ENCODE measurements at regions not wholly inside any gene's neighbourhood (a gene's known extent, or its start where the extent isn't known, plus 50 kb on each side); places are given as distances from the start of the nearest gene placed in this dataset.

DNA sequence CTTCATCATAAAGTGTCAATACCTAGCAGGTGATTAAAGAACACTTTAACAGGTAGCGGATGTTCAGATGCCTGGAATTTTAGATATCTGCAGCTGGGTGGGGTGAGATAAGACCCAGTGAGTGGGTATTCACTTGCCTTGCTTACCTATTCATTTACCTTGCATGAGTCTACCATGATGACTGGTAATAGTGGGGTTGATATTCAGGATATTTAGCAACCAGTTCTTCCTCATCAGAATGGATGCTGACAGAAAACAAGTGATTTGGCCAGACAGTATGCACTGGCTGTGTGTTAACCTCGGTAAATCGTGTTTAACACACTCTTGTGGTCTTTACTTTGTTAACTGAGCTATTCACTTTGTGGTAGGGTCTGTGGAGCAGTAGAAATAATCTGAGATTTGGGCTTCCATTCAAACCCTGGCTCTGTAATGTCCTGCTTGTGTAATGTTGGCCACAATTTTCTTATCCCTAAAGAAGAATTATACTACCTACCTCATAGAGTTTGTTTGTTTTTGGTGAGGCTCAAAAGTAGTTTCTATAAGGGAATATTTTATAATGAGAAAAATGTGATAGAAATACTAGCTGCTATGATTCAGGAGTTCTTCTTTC is 391.9 kb upstream of the TBL1XR1 start:
- Histone ChIP-seq H3K27ac (no peak overlapping the region), H3K4me1 (ENCODE audit: control insufficient read depth in 1 of 2, insufficient read depth in 1 of 2, low read depth in 1 of 2, low read length in 1 of 2) (peaks cover 22 to 31% of the 10 kb centered on the region in 2 experiments), H3K36me3 (no peaks in the 10 kb centered on the region), H3K4me3 (ENCODE audit: low read depth in 1 of 2, low read length in 1 of 2) (no peak overlapping the region), H3K9me3 (no peaks in the 10 kb centered on the region), H3K27me3 (no peaks in the 10 kb centered on the region)
- no peak for TF ChIP-seq CTCF (IDR thresholded peaks at IDR 0.05)

DNA sequence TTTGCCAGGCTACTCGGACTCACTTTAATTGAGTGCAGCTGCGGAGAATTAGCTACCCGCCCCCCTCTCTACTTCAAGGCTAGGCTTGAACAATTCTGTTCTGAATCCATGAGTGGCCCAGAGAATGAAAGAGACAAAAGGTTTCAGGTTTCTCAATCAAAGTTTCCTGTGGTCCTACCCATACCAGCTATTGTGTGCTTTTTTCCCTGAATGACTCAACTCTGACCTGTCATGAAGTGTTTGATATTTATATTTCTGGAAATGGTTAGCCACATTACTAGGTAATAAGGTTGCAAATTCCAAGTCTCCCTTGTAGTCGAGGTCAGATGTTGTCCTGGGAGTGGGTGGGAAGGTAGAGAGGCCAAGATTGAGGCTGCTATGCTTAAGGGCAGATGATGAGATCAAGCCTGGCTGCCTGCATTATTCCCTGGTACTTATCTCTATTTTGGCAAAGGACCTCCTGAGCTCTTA is 392.7 kb upstream of the TBL1XR1 start:
- peaks cover 24 to 33% of the 10 kb centered on the region in 2 experiments for H3K4me1 ChIP-seq (ENCODE audit: control insufficient read depth in 1 of 2, insufficient read depth in 1 of 2, low read depth in 1 of 2, low read length in 1 of 2)
- H3K4me3 ChIP-seq (ENCODE audit: low read depth in 1 of 2, low read length in 1 of 2), result no peak overlapping the region
- H3K27ac ChIP-seq, result no peak overlapping the region
- no peaks in the 10 kb centered on the region for H3K9me3 ChIP-seq
- no peaks in the 10 kb centered on the region for H3K36me3 ChIP-seq
- H3K27me3 ChIP-seq, result no peaks in the 10 kb centered on the region
- TF ChIP-seq CTCF (IDR thresholded peaks at IDR 0.05), result no peak

DNA sequence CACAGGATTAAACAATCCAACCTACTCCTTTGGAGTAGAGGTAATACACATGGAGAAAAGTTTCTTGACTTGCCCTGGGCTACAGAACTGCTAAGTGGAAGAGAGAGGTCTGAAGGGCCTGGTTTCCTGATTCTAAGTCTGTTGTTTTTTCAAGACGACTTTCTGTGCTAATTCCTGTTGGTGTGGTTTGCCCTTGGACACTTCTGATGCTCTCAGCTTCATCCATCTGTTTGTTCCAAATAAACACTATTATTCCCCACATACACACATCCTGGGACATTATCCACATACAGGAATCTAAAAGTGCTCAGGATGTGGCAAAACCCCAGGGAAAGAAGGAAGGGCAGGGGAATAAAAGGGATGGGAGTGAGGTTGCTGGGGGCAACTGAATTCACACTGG is 393.5 kb upstream of the TBL1XR1 start:
- Histone ChIP-seq H3K27ac (peak overlapping the region; percentile 51), H3K36me3 (no peaks in the 10 kb centered on the region), H3K9me3 (no peaks in the 10 kb centered on the region), H3K4me3 (ENCODE audit: low read depth in 1 of 2, low read length in 1 of 2) (no peak overlapping the region), H3K4me1 (ENCODE audit: control insufficient read depth in 1 of 2, insufficient read depth in 1 of 2, low read depth in 1 of 2, low read length in 1 of 2) (peaks cover 24 to 33% of the 10 kb centered on the region in 2 experiments), H3K27me3 (no peaks in the 10 kb centered on the region)
- no peak for TF ChIP-seq CTCF (IDR thresholded peaks at IDR 0.05)

- Histone ChIP-seq H3K27ac (peak overlapping the region; percentile 51), H3K4me3 (ENCODE audit: low read depth in 1 of 2, low read length in 1 of 2) (no peak overlapping the region), H3K27me3 (no peaks in the 10 kb centered on the region), H3K36me3 (no peaks in the 10 kb centered on the region), H3K4me1 (ENCODE audit: control insufficient read depth in 1 of 2, insufficient read depth in 1 of 2, low read depth in 1 of 2, low read length in 1 of 2) (peaks cover 24 to 38% of the 10 kb centered on the region in 2 experiments), H3K9me3 (no peaks in the 10 kb centered on the region)
- no peak for TF ChIP-seq CTCF (IDR thresholded peaks at IDR 0.05)
These were observed 394.1 kb upstream of the TBL1XR1 start for GRCh38 chr3:177591379-177591778.

GRCh38 chr3:177594096-177594495 is 396.8 kb upstream of the TBL1XR1 start:
- no peaks in the 10 kb centered on the region for H3K27me3 ChIP-seq
- H3K36me3 ChIP-seq, result no peaks in the 10 kb centered on the region
- H3K9me3 ChIP-seq, result no peaks in the 10 kb centered on the region
- H3K4me3 ChIP-seq (ENCODE audit: low read depth in 1 of 2, low read length in 1 of 2), result no peak overlapping the region
- peaks cover 51 to 58% of the 10 kb centered on the region in 2 experiments for H3K4me1 ChIP-seq (ENCODE audit: control insufficient read depth in 1 of 2, insufficient read depth in 1 of 2, low read depth in 1 of 2, low read length in 1 of 2)
- no peak for TF ChIP-seq CTCF (IDR thresholded peaks at IDR 0.05)
- H3K27ac ChIP-seq, result no peak overlapping the region
